Loucy (cell line): ENCODE measurements at regions not wholly inside any gene's neighbourhood (a gene's known extent, or its start where the extent isn't known, plus 50 kb on each side); places are given as distances from the start of the nearest gene placed in this dataset.

Experiments used
- H2AFZ ChIP-seq: fragments of 200-600 bp; sonication (generic); 2 replicates; pipeline ENCODE4 v1.6.0; 2016; ENCODE audit warnings: antibody characterized with exemption, mild to moderate bottlenecking, low read length, moderate library complexity
- H3F3A ChIP-seq: fragments of 200-600 bp; 2 replicates; pipeline ENCODE4 v1.6.0; 2016; ENCODE audit warnings: antibody characterized with exemption, low read depth, mild to moderate bottlenecking
- H3K27me3 ChIP-seq: fragments of 200-600 bp; sonication (generic); 2 replicates; pipeline ENCODE4 v1.6.1; 2014; ENCODE audit warnings: low read length, mild to moderate bottlenecking; ENCODE audit not compliant: insufficient read depth, poor library complexity, severe bottlenecking
- H3K36me3 ChIP-seq: fragments of 200-600 bp; sonication (generic); 2 replicates; pipeline ENCODE4 v1.6.1; 2016; ENCODE audit warnings: low read length; ENCODE audit not compliant: insufficient read depth
- H3K4me1 ChIP-seq: fragments of 200-600 bp; sonication (generic); 2 replicates; pipeline ENCODE4 v1.5.1; 2014; ENCODE audit warnings: low read length, mild to moderate bottlenecking; ENCODE audit not compliant: insufficient read depth, poor library complexity, severe bottlenecking
- H3K4me2 ChIP-seq: fragments of 200-600 bp; sonication (generic); 2 replicates; pipeline ENCODE4 v1.6.0; 2014; ENCODE audit warnings: antibody characterized with exemption, low read length, low read depth, mild to moderate bottlenecking; ENCODE audit not compliant: poor library complexity, severe bottlenecking
- H3K4me3 ChIP-seq: fragments of 200-600 bp; sonication (generic); 2 replicates; pipeline ENCODE4 v1.5.1; 2014; ENCODE audit warnings: low read length, mild to moderate bottlenecking, mixed read lengths; ENCODE audit not compliant: poor library complexity, severe bottlenecking
- H3K79me2 ChIP-seq: fragments of 200-600 bp; sonication (generic); 2 replicates; pipeline ENCODE4 v1.6.1; 2014; ENCODE audit warnings: low read length; ENCODE audit not compliant: insufficient read depth
- H3K9ac ChIP-seq: fragments of 200-600 bp; sonication (generic); 2 replicates; pipeline ENCODE4 v1.6.0; 2014; ENCODE audit warnings: mild to moderate bottlenecking, low read depth, low read length, moderate library complexity; ENCODE audit not compliant: poor library complexity, severe bottlenecking
- H3K9me2 ChIP-seq: fragments of 200-600 bp; sonication (generic); replicated peaks from 2 replicates; pipeline ENCODE4 v1.6.1; 2016; ENCODE audit warnings: low read depth, low read length, mixed read lengths
- H3K9me3 ChIP-seq: fragments of 200-600 bp; sonication (generic); 2 replicates; pipeline ENCODE4 v1.6.1; 2014; ENCODE audit warnings: mild to moderate bottlenecking, antibody characterized with exemption, low read length, low read depth; ENCODE audit not compliant: insufficient read depth
- H4K20me1 ChIP-seq: fragments of 200-600 bp; sonication (generic); 2 replicates; pipeline ENCODE4 v1.6.0; 2014; ENCODE audit warnings: antibody characterized with exemption, low read length, mild to moderate bottlenecking; ENCODE audit not compliant: insufficient read depth, poor library complexity, severe bottlenecking
- CTCF ChIP-seq: fragments of 200-600 bp; sonication (generic); conservative IDR thresholded peaks from 2 replicates; pipeline ENCODE4 v1.5.1; 2014; ENCODE audit warnings: mild to moderate bottlenecking, antibody characterized with exemption, low read length
- EZH2phosphoT487 ChIP-seq: fragments of 200-600 bp; IDR thresholded peaks from 2 replicates; pipeline ENCODE4 v1.6.1; 2018; ENCODE audit warnings: antibody characterized with exemption, mild to moderate bottlenecking, moderate library complexity, borderline replicate concordance

DNA sequence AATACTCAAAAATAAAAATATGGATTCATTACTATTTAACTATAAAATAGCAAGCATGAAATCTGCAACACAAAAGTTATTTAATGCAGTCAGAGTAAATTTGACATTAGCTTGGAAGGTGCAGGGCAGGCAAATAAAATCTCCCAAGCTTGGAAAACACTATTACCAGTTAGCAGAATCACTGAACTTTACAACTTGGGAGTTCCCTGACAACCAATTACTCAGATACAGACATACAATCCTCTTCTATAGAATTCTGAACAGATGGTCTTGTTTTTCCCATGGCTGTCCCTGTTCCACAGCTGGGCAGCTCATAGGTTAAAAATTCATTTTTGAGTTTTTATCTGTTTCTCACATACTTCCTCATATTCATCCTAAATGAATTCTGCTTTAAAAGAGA, 1002.6 kb downstream of the SORCS3 start:
- Histone ChIP-seq H3K9ac (no peak overlapping the region), H3F3A (no peaks in the 10 kb centered on the region), H3K9me3 (no peaks in the 10 kb centered on the region), H3K4me2 (no peak overlapping the region), H3K79me2 (no peaks in the 10 kb centered on the region), H3K27me3 (no peaks in the 10 kb centered on the region), H3K4me3 (no peak overlapping the region), H3K36me3 (no peaks in the 10 kb centered on the region), H3K9me2 (no peaks in the 10 kb centered on the region), H3K4me1 (no peaks in the 10 kb centered on the region), H4K20me1 (no peaks in the 10 kb centered on the region), H2AFZ (no peak overlapping the region)
- TF ChIP-seq CTCF = no peak
- no peak for TF ChIP-seq EZH2phosphoT487

DNA sequence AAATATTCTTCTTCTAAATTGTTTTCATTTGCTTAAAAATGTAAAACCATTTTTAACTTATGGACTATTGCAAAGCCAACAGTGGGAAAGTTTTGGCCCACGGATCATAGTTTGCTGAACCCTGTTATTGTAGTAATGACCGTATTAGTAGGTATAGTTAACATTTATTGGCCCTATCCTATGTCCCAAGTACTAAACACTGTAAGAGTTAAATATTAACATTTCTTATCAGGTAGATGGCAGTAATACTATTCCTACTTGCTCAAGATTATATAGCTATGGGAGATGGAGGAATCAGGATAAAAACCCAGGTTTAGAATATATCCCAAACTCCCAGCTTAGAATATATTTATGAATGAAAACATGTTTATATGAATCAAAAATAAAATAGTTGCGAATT, 993.2 kb downstream of the SORCS3 start:
- no peaks in the 10 kb centered on the region for H3K36me3 ChIP-seq
- no peaks in the 10 kb centered on the region for H3F3A ChIP-seq
- no peak overlapping the region for H3K4me3 ChIP-seq
- no peaks in the 10 kb centered on the region for H3K27me3 ChIP-seq
- H3K4me1 ChIP-seq = no peaks in the 10 kb centered on the region
- no peaks in the 10 kb centered on the region for H3K9me2 ChIP-seq
- no peak overlapping the region for H3K4me2 ChIP-seq
- no peak overlapping the region for H3K9ac ChIP-seq
- H4K20me1 ChIP-seq = no peaks in the 10 kb centered on the region
- H2AFZ ChIP-seq = no peak overlapping the region
- no peak for TF ChIP-seq EZH2phosphoT487
- TF ChIP-seq CTCF = no peak
- no peaks in the 10 kb centered on the region for H3K9me3 ChIP-seq
- no peaks in the 10 kb centered on the region for H3K79me2 ChIP-seq

GRCh38 chr10:105615715-105616365, 974.8 kb downstream of the SORCS3 start:
- Histone ChIP-seq H3K9ac (no peak overlapping the region), H3K36me3 (no peaks in the 10 kb centered on the region), H2AFZ (no peak overlapping the region), H3F3A (no peaks in the 10 kb centered on the region), H3K27me3 (no peaks in the 10 kb centered on the region), H3K4me3 (no peak overlapping the region), H4K20me1 (no peaks in the 10 kb centered on the region), H3K79me2 (no peaks in the 10 kb centered on the region), H3K9me3 (no peaks in the 10 kb centered on the region), H3K4me1 (no peaks in the 10 kb centered on the region), H3K9me2 (no peaks in the 10 kb centered on the region), H3K4me2 (no peak overlapping the region)
- TF ChIP-seq EZH2phosphoT487 = no peak
- no peak for TF ChIP-seq CTCF
